Prostate gland (tissue), 2 donors: ENCODE measurements at regions not wholly inside any gene's neighbourhood (a gene's known extent, or its start where the extent isn't known, plus 50 kb on each side); places are given as distances from the start of the nearest gene placed in this dataset.

Source experiments
- POLR2A ChIP-seq: fragments of 450-650 bp; IDR thresholded peaks from one replicate; pipeline ENCODE4 v1.6.1; 2016; ENCODE audit warnings: antibody characterized with exemption, mild to moderate bottlenecking
- TF ChIP-seq, protein P1 (sequence below), 4 experiments: fragments of 200-600 bp in 2 of 4; fragments of 450-650 bp in 2 of 4; sonication (generic) in 2 of 4; IDR thresholded peaks; 1 replicate in 3 of 4; 2 replicates in 1 of 4; pipeline ENCODE4 v1.5.1; 2016 to 2019; ENCODE audit warnings: antibody characterized with exemption in 4 of 4, mild to moderate bottlenecking in 2 of 4, moderate library complexity in 2 of 4

DNA sequence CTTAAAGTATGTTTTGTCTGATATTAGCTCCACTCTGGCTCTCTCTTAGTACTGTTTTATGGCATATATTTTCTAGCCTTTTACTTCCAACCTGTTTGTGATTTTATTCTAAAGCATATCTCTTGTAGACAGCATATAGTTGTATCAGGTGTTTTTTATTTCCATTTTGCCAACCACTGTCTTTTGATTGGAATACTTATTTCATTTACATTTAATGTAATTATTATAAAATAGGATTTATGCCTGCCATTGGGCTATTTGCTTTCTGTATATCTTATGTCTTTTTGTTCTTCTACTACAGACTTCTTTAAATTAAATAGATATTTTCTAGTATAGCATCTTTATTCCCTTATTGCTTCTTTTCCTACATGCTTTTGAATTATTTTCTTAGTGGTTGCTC lies 67.3 kb downstream of the LRRC30 start:
- TF ChIP-seq, protein P1, sequence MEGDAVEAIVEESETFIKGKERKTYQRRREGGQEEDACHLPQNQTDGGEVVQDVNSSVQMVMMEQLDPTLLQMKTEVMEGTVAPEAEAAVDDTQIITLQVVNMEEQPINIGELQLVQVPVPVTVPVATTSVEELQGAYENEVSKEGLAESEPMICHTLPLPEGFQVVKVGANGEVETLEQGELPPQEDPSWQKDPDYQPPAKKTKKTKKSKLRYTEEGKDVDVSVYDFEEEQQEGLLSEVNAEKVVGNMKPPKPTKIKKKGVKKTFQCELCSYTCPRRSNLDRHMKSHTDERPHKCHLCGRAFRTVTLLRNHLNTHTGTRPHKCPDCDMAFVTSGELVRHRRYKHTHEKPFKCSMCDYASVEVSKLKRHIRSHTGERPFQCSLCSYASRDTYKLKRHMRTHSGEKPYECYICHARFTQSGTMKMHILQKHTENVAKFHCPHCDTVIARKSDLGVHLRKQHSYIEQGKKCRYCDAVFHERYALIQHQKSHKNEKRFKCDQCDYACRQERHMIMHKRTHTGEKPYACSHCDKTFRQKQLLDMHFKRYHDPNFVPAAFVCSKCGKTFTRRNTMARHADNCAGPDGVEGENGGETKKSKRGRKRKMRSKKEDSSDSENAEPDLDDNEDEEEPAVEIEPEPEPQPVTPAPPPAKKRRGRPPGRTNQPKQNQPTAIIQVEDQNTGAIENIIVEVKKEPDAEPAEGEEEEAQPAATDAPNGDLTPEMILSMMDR (IDR thresholded peaks at IDR 0.05) = no peak
- TF ChIP-seq POLR2A = no peak
